HEK293T (cell line): ENCODE measurements at regions not wholly inside any gene's neighbourhood (a gene's known extent, or its start where the extent isn't known, plus 50 kb on each side); places are given as distances from the start of the nearest gene placed in this dataset.

Experiments
- ARNT ChIP-seq: fragments of 450-650 bp; IDR thresholded peaks from 2 replicates; pipeline ENCODE4 v1.6.1; 2017; ENCODE audit warnings: mild to moderate bottlenecking
- BHLHE40 ChIP-seq: fragments of 450-650 bp; IDR thresholded peaks from 2 replicates; pipeline ENCODE4 v1.6.1; 2016; ENCODE audit warnings: mild to moderate bottlenecking, moderate library complexity, borderline replicate concordance
- ELF4 ChIP-seq: fragments of 450-650 bp; IDR thresholded peaks from 2 replicates; pipeline ENCODE4 v1.6.1; 2017; ENCODE audit warnings: antibody characterized with exemption
- FOXK2 ChIP-seq: fragments of 450-650 bp; IDR thresholded peaks from 2 replicates; pipeline ENCODE4 v1.6.1; 2016; ENCODE audit warnings: mild to moderate bottlenecking
- FOXM1 ChIP-seq: fragments of 450-650 bp; IDR thresholded peaks from 2 replicates; pipeline ENCODE4 v1.6.1; 2017; ENCODE audit warnings: mild to moderate bottlenecking, borderline replicate concordance
- HDGF ChIP-seq: fragments of 450-650 bp; IDR thresholded peaks from 2 replicates; pipeline ENCODE4 v1.6.1; 2017; ENCODE audit warnings: antibody characterized with exemption, borderline replicate concordance
- L3MBTL2 ChIP-seq: fragments of 450-650 bp; conservative IDR thresholded peaks from 2 replicates; pipeline ENCODE4 v1.6.1; 2016; ENCODE audit warnings: mild to moderate bottlenecking
- LEF1 ChIP-seq: fragments of 450-650 bp; IDR thresholded peaks from 2 replicates; pipeline ENCODE4 v1.6.1; 2017; ENCODE audit warnings: mild to moderate bottlenecking, borderline replicate concordance
- NFRKB ChIP-seq: fragments of 450-650 bp; IDR thresholded peaks from 2 replicates; pipeline ENCODE4 v1.6.1; 2016; ENCODE audit warnings: mild to moderate bottlenecking, moderate library complexity
- SP1 ChIP-seq: fragments of 450-650 bp; IDR thresholded peaks from 2 replicates; pipeline ENCODE4 v1.6.1; 2017
- SUZ12 ChIP-seq: fragments of 450-650 bp; IDR thresholded peaks from 2 replicates; pipeline ENCODE4 v1.6.1; 2016; ENCODE audit warnings: mild to moderate bottlenecking
- ZNF384 ChIP-seq: fragments of 450-650 bp; IDR thresholded peaks from 2 replicates; pipeline ENCODE4 v1.6.1; 2016
- TF ChIP-seq, protein P1 (sequence below): fragments of 450-650 bp; IDR thresholded peaks from 2 replicates; pipeline ENCODE4 v1.6.1; 2016

DNA sequence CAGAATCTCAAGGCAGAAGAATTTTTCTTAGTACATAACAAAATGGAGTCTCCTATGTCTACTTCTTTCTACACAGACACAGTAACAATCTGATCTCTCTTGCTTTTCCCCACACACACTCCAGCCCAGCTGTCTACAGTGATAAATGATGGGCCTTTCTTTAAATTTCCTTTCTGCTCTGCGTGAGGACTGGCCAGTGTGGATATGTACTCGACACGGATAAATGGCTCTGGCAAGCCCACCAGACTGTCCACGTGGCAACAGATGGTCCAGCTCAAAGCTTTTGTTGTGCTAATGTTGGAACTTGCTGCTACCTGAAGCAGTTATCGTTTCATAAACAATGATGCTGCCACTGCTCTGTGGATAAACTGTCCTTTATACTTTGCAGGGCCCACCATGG, 410.7 kb downstream of the TMEM114 start:
- TF ChIP-seq SP1 (no peak), ELF4 (no peak), LEF1 (no peak), FOXM1 (no peak), NFRKB (no peak), FOXK2 (no peak), L3MBTL2 (no peak), BHLHE40 (no peak), ZNF384 (no peak), SUZ12 (no peak), ARNT (no peak), HDGF (no peak)
- TF ChIP-seq, protein P1, sequence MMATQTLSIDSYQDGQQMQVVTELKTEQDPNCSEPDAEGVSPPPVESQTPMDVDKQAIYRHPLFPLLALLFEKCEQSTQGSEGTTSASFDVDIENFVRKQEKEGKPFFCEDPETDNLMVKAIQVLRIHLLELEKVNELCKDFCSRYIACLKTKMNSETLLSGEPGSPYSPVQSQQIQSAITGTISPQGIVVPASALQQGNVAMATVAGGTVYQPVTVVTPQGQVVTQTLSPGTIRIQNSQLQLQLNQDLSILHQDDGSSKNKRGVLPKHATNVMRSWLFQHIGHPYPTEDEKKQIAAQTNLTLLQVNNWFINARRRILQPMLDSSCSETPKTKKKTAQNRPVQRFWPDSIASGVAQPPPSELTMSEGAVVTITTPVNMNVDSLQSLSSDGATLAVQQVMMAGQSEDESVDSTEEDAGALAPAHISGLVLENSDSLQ = no peak
